Posterior vena cava (tissue), 2 donors: ENCODE measurements at regions not wholly inside any gene's neighbourhood (a gene's known extent, or its start where the extent isn't known, plus 50 kb on each side); places are given as distances from the start of the nearest gene placed in this dataset.

ENCODE experiments used
- DNase-seq: peaks from one replicate; pipeline ENCODE4 v3.0.0-alpha.2; 2020; ENCODE audit warnings: low spot score
- intact Hi-C, 2 donors: fragments of 100-400 bp; cut with DNase I; formaldehyde crosslinking; loops; one replicate each; pipeline versions ENCODE4 v1.14.1 to v1.14.2; 2022 to 2023
- donor health status: DM: yes; HTN: yes; CAD: no.
- donor health status: DM: yes; HTN: yes; CAD: no.

- intact Hi-C loops = loop anchor here in 1 of 2 donors (10.0 kb wide), 1 partner anchor 320 kb away; the partner anchor contains the start of gene TGFB2
- peak; percentile 84 for DNase-seq
Observed at GRCh38 chr1:218665221-218665620, 320.1 kb downstream of the TGFB2 start.

- intact Hi-C loops = loop anchor here in 1 of 2 donors (10.0 kb wide), 1 partner anchor 321 kb away; the partner anchor contains the start of gene TGFB2
- no peak for DNase-seq
Observed at GRCh38 chr1:218666263-218666662, 321.1 kb downstream of the TGFB2 start.

- intact Hi-C loops = loop anchor here in 1 of 2 donors (10.0 kb wide), 1 partner anchor 323 kb away; the partner anchor contains the start of gene TGFB2
- DNase-seq = no peak
Observed at GRCh38 chr1:218667781-218668516, 322.8 kb downstream of the TGFB2 start.

GRCh38 chr1:218669431-218669830, 324.3 kb downstream of the TGFB2 start:
- DNase-seq = no peak
- intact Hi-C loops = loop anchor here in 1 of 2 donors (10.0 kb wide), 1 partner anchor 325 kb away; the partner anchor contains the start of gene TGFB2

- intact Hi-C loops = no loop called here
- no peak for DNase-seq
Observed at GRCh38 chr1:218670875-218671274, 325.7 kb downstream of the TGFB2 start.

GRCh38 chr1:218671573-218671972, 326.4 kb downstream of the TGFB2 start:
- intact Hi-C loops = no loop called here
- DNase-seq = no peak

GRCh38 chr1:218673170-218673569, 328.0 kb downstream of the TGFB2 start:
- intact Hi-C loops = no loop called here
- no peak for DNase-seq

GRCh38 chr1:218674280-218674773, 329.2 kb downstream of the TGFB2 start:
- DNase-seq = no peak
- intact Hi-C loops = no loop called here

- DNase-seq = no peak
- intact Hi-C loops = no loop called here
Observed at GRCh38 chr1:218677026-218677425, 331.9 kb downstream of the TGFB2 start.

GRCh38 chr1:218679391-218679790, 334.3 kb downstream of the TGFB2 start:
- intact Hi-C loops = no loop called here
- DNase-seq = no peak

GRCh38 chr1:218679988-218680748, 335.0 kb downstream of the TGFB2 start:
- DNase-seq = no peak
- intact Hi-C loops = no loop called here

GRCh38 chr1:218683242-218683641, 338.1 kb downstream of the TGFB2 start:
- intact Hi-C loops = no loop called here
- DNase-seq = no peak

GRCh38 chr1:218686258-218686657, 341.1 kb downstream of the TGFB2 start:
- DNase-seq = no peak
- intact Hi-C loops = no loop called here

- intact Hi-C loops = no loop called here
Observed at GRCh38 chr1:218686761-218687160, 341.6 kb downstream of the TGFB2 start.

GRCh38 chr1:218692808-218693207, 347.7 kb downstream of the TGFB2 start:
- DNase-seq = no peak
- intact Hi-C loops = no loop called here

More at GRCh38 chr1:218686761-218687160, 341.6 kb downstream of the TGFB2 start:
- no peak for DNase-seq

- DNase-seq = no peak
- intact Hi-C loops = no loop called here
Observed at GRCh38 chr1:218693599-218693998, 348.5 kb downstream of the TGFB2 start.

- intact Hi-C loops = no loop called here
- no peak for DNase-seq
Observed at GRCh38 chr1:218694085-218694484, 348.9 kb downstream of the TGFB2 start.

- intact Hi-C loops = no loop called here
Observed at GRCh38 chr1:218694636-218695035, 349.5 kb downstream of the TGFB2 start.

GRCh38 chr1:218695525-218695924, 350.4 kb downstream of the TGFB2 start:
- intact Hi-C loops = no loop called here
- no peak for DNase-seq

More at GRCh38 chr1:218694636-218695035, 349.5 kb downstream of the TGFB2 start:
- DNase-seq = no peak

- intact Hi-C loops = no loop called here
- DNase-seq = no peak
Observed at GRCh38 chr1:218698141-218698540, 353.0 kb downstream of the TGFB2 start.
